OCI-LY1 (cell line): ENCODE measurements at regions not wholly inside any gene's neighbourhood (a gene's known extent, or its start where the extent isn't known, plus 50 kb on each side); places are given as distances from the start of the nearest gene placed in this dataset.

Experiments
- H2AFZ ChIP-seq: fragments of 200-600 bp; sonication (generic), shearing (Covaris generic); 2 replicates; pipeline ENCODE4 v1.6.0; 2014; ENCODE audit warnings: antibody characterized with exemption, mild to moderate bottlenecking, low read length
- H3F3A ChIP-seq: fragments of 200-600 bp; sonication (generic), shearing (Covaris generic); 2 replicates; pipeline ENCODE4 v1.6.0; 2014; ENCODE audit warnings: mild to moderate bottlenecking, antibody characterized with exemption, low read length, moderate library complexity; ENCODE audit not compliant: insufficient read depth
- H3K27ac ChIP-seq: fragments of 200-600 bp; sonication (generic); 2 replicates; pipeline ENCODE4 v1.5.1; 2014; ENCODE audit warnings: low read length, mixed run types, mild to moderate bottlenecking, low read depth; ENCODE audit not compliant: poor library complexity, severe bottlenecking
- H3K27me3 ChIP-seq: fragments of 200-600 bp; sonication (generic); 2 replicates; pipeline ENCODE4 v1.6.0; 2014; ENCODE audit warnings: antibody characterized with exemption, mild to moderate bottlenecking, low read length, moderate library complexity; ENCODE audit not compliant: insufficient read depth
- H3K36me3 ChIP-seq: fragments of 200-600 bp; sonication (generic); 2 replicates; pipeline ENCODE4 v1.6.1; 2014; ENCODE audit warnings: mild to moderate bottlenecking, antibody characterized with exemption, low read length, moderate library complexity, mixed read lengths; ENCODE audit not compliant: insufficient read depth
- H3K4me1 ChIP-seq: fragments of 200-600 bp; sonication (generic); 2 replicates; pipeline ENCODE4 v1.5.1; 2014; ENCODE audit warnings: mild to moderate bottlenecking, low read length, moderate library complexity; ENCODE audit not compliant: insufficient read depth, severe bottlenecking
- H3K4me2 ChIP-seq: fragments of 200-600 bp; sonication (generic), shearing (Covaris generic); 2 replicates; pipeline ENCODE4 v1.6.1; 2014; ENCODE audit warnings: low read length
- H3K4me3 ChIP-seq: fragments of 200-600 bp; sonication (generic); 2 replicates; pipeline ENCODE4 v1.5.1; 2014; ENCODE audit warnings: low read length, low read depth, mild to moderate bottlenecking, mixed read lengths; ENCODE audit not compliant: poor library complexity, severe bottlenecking
- H3K79me2 ChIP-seq: fragments of 200-600 bp; shearing (Covaris generic); 2 replicates; pipeline ENCODE4 v1.6.1; 2016; ENCODE audit warnings: mixed run types, low read length, mixed read lengths; ENCODE audit not compliant: insufficient read depth
- H3K9ac ChIP-seq: fragments of 200-600 bp; sonication (generic), shearing (Covaris generic); 2 replicates; pipeline ENCODE4 v1.6.1; 2014; ENCODE audit warnings: mild to moderate bottlenecking, low read length, mixed read lengths
- H3K9me2 ChIP-seq: fragments of 200-600 bp; sonication (generic), shearing (Covaris generic); 2 replicates; pipeline ENCODE4 v1.6.1; 2014; ENCODE audit warnings: low read depth, mild to moderate bottlenecking, low read length, mixed read lengths
- H3K9me3 ChIP-seq: fragments of 200-600 bp; shearing (Covaris generic); 2 replicates; pipeline ENCODE4 v1.6.1; 2014; ENCODE audit warnings: low read length, mixed read lengths
- H4K20me1 ChIP-seq: fragments of 200-600 bp; sonication (generic), shearing (Covaris generic); 2 replicates; pipeline ENCODE4 v1.6.0; 2016; ENCODE audit warnings: mild to moderate bottlenecking, low read length; ENCODE audit not compliant: insufficient read depth
- EZH2 ChIP-seq: fragments of 200-600 bp; sonication (generic), shearing (Covaris generic); IDR thresholded peaks from 2 replicates; pipeline ENCODE4 v1.8.0; 2017; ENCODE audit warnings: borderline replicate concordance, mixed run types, mild to moderate bottlenecking, antibody characterized with exemption, low read length, moderate library complexity, mixed read lengths
- TF ChIP-seq, protein P1 (sequence below): fragments of 200-600 bp; sonication (generic), shearing (Covaris generic); IDR thresholded peaks from 2 replicates; pipeline ENCODE4 v1.5.1; 2017; ENCODE audit warnings: mild to moderate bottlenecking, antibody characterized with exemption, low read length, moderate library complexity, mixed read lengths

DNA sequence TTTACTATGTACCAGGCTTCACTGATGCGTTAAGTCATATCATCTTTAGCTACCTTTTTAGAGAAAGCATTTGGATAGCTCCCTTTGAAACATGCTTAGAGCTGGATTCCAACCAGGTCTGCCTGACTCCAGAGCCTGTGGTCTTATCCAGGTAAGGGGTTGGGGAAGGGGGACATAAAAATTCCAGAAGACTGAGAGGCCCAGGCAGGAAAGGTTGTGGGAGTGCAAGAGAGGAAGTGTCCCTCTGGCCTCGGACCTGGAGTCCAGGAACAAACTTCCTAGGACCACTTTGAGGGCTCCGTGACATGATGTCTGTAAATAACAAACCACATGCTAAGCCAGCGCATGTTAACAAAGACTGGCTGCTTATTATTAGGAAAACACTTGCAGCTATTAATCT lies 163.0 kb upstream of the KCNG1 start:
- Histone ChIP-seq H3K9me2 (no peaks in the 10 kb centered on the region), H3K27me3 (no peaks in the 10 kb centered on the region; the same call in 1 of the 2 replicates), H2AFZ (no peak overlapping the region), H3K4me1 (no peaks in the 10 kb centered on the region), H3K27ac (no peak overlapping the region), H3K4me3 (no peak overlapping the region), H3K9me3 (no peaks in the 10 kb centered on the region), H3K4me2 (no peak overlapping the region), H3K79me2 (no peaks in the 10 kb centered on the region), H4K20me1 (no peaks in the 10 kb centered on the region), H3K9ac (no peak overlapping the region), H3F3A (no peaks in the 10 kb centered on the region), H3K36me3 (no peaks in the 10 kb centered on the region)
- TF ChIP-seq, protein P1, sequence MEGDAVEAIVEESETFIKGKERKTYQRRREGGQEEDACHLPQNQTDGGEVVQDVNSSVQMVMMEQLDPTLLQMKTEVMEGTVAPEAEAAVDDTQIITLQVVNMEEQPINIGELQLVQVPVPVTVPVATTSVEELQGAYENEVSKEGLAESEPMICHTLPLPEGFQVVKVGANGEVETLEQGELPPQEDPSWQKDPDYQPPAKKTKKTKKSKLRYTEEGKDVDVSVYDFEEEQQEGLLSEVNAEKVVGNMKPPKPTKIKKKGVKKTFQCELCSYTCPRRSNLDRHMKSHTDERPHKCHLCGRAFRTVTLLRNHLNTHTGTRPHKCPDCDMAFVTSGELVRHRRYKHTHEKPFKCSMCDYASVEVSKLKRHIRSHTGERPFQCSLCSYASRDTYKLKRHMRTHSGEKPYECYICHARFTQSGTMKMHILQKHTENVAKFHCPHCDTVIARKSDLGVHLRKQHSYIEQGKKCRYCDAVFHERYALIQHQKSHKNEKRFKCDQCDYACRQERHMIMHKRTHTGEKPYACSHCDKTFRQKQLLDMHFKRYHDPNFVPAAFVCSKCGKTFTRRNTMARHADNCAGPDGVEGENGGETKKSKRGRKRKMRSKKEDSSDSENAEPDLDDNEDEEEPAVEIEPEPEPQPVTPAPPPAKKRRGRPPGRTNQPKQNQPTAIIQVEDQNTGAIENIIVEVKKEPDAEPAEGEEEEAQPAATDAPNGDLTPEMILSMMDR, result no peak
- no peak for TF ChIP-seq EZH2

GRCh38 chr20:51185277-51185676 lies 162.4 kb upstream of the KCNG1 start:
- H3K4me3 ChIP-seq, result no peak overlapping the region
- no peaks in the 10 kb centered on the region; the same call in 1 of the 2 replicates for H3K27me3 ChIP-seq
- no peaks in the 10 kb centered on the region for H3K36me3 ChIP-seq
- no peak overlapping the region for H3K27ac ChIP-seq
- H4K20me1 ChIP-seq, result no peaks in the 10 kb centered on the region
- no peaks in the 10 kb centered on the region for H3F3A ChIP-seq
- no peaks in the 10 kb centered on the region for H3K9me3 ChIP-seq
- TF ChIP-seq, protein P1, result no peak
- no peak for TF ChIP-seq EZH2
- H3K4me1 ChIP-seq, result no peaks in the 10 kb centered on the region
- H3K4me2 ChIP-seq, result no peak overlapping the region
- no peaks in the 10 kb centered on the region for H3K79me2 ChIP-seq
- no peaks in the 10 kb centered on the region for H3K9me2 ChIP-seq
- H2AFZ ChIP-seq, result no peak overlapping the region
- H3K9ac ChIP-seq, result no peak overlapping the region

DNA sequence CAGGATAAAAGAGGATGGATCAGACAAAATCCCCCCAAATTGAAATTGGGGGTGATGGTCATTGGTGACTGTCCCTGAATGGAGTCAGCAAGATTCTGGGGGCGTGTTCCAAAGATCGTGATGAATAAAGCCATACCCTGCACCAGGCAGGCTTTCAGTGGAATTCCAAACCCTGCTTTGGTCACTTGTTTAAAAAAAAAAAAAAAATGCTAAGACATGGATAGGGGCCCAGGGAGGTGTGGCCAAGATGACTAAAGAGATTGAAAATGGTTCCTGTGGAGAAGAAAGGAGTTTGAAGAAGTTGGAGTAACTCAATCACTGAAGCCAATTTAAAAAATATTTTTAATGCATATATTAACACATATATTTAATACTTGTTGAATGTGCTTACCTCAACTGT lies 161.4 kb upstream of the KCNG1 start:
- Histone ChIP-seq H3K9me2 (no peaks in the 10 kb centered on the region), H3K4me3 (no peak overlapping the region), H2AFZ (no peak overlapping the region), H3K4me1 (no peaks in the 10 kb centered on the region), H3K27ac (no peak overlapping the region), H3K9ac (no peak overlapping the region), H3K36me3 (no peaks in the 10 kb centered on the region), H3K9me3 (no peaks in the 10 kb centered on the region), H4K20me1 (no peaks in the 10 kb centered on the region), H3K79me2 (no peaks in the 10 kb centered on the region), H3K4me2 (no peak overlapping the region), H3K27me3 (no peaks in the 10 kb centered on the region), H3F3A (no peaks in the 10 kb centered on the region)
- TF ChIP-seq, protein P1, result no peak
